SU-DHL-6 (cell line): ENCODE measurements at regions not wholly inside any gene's neighbourhood (a gene's known extent, or its start where the extent isn't known, plus 50 kb on each side); places are given as distances from the start of the nearest gene placed in this dataset.

Experiments
- CTCF ChIP-seq: fragments of 200-600 bp; sonication (generic); IDR thresholded peaks from one replicate; pipeline ENCODE4 v1.5.1; 2017; ENCODE audit warnings: antibody characterized with exemption, mild to moderate bottlenecking, low read length, moderate library complexity; ENCODE audit not compliant: insufficient read depth, poor library complexity, severe bottlenecking
- EZH2phosphoT487 ChIP-seq: fragments of 200-600 bp; sonication (generic), shearing (Covaris generic); conservative IDR thresholded peaks from 2 replicates; pipeline ENCODE4 v1.6.1; 2018; ENCODE audit warnings: mild to moderate bottlenecking, antibody characterized with exemption, low read length, moderate library complexity, mixed read lengths

DNA sequence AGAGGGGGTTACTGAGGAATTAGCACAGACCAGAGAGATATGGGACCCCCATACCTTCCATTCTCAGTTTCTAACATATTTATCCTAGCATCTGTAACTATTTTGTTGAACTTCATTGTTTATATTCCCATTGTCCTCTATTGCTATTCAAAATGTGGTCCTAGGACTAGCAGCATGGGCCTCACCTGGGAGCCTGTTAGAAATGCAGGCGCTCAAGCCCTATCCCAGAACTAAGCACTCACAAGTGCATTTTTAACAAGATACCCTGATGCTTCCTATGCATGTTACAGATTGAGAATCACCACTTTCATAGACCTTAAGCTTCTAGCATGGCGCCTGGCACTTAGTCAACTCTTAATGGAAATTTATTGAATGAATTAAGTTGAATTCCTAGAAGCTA is 58.3 kb upstream of the TDRD3 start:
- TF ChIP-seq CTCF (no peak), EZH2phosphoT487 (no peak)
